ENCODE measurements at regions not wholly inside any gene's neighbourhood (a gene's known extent, or its start where the extent isn't known, plus 50 kb on each side); places are given as distances from the start of the nearest gene placed in this dataset.

GRCh38 chr18:42292654-42293053, 337.6 kb downstream of the PIK3C3 start:
- no peak for DNase-seq (ENCODE audit: low read depth)
- no peak for TF ChIP-seq CTCF (IDR thresholded peaks at IDR 0.05; ENCODE audit: insufficient read depth, low read length, poor library complexity, severe bottlenecking)
- H3K27me3 ChIP-seq (ENCODE audit: control insufficient read depth, insufficient read depth, low read length) = no peaks in the 10 kb centered on the region
- no peaks in the 10 kb centered on the region for H3K36me3 ChIP-seq (ENCODE audit: control insufficient read depth, insufficient read depth, low read length)
- H3K4me3 ChIP-seq (ENCODE audit: low read depth, low read length) = no peak overlapping the region

- Histone ChIP-seq H3K4me3 (ENCODE audit: low read depth, low read length) (no peak overlapping the region), H3K27me3 (ENCODE audit: control insufficient read depth, insufficient read depth, low read length) (no peaks in the 10 kb centered on the region), H3K36me3 (ENCODE audit: control insufficient read depth, insufficient read depth, low read length) (no peaks in the 10 kb centered on the region)
- TF ChIP-seq CTCF (IDR thresholded peaks at IDR 0.05; ENCODE audit: insufficient read depth, low read length, poor library complexity, severe bottlenecking) = no peak
- no peak for DNase-seq (ENCODE audit: low read depth)
Observed at GRCh38 chr18:42296192-42296591, 341.2 kb downstream of the PIK3C3 start.

DNA sequence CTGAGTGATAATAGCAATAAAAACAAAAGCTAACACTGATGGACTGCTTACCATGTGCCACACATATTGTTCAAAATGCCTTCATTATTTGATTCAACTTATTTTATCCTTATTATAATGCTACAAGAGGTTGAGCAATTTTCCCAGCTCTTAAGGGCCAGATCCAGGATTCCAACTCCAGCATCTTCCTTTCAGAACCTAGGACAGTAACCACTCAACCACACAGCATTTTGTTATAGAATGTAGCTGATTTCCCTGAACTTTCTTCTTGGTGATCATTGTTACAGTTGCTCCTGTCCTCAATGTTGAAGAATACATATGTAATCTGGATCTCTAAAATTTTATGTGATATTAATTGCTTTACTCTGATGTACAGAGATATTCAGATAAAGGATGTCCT, 341.7 kb downstream of the PIK3C3 start:
- Histone ChIP-seq H3K36me3 (ENCODE audit: control insufficient read depth, insufficient read depth, low read length) (no peaks in the 10 kb centered on the region), H3K27me3 (ENCODE audit: control insufficient read depth, insufficient read depth, low read length) (no peaks in the 10 kb centered on the region), H3K4me3 (ENCODE audit: low read depth, low read length) (no peak overlapping the region)
- no peak for TF ChIP-seq CTCF (IDR thresholded peaks at IDR 0.05; ENCODE audit: insufficient read depth, low read length, poor library complexity, severe bottlenecking)
- DNase-seq (ENCODE audit: low read depth) = no peak

- peak; percentile 81 for TF ChIP-seq CTCF (IDR thresholded peaks at IDR 0.05; ENCODE audit: insufficient read depth, low read length, poor library complexity, severe bottlenecking)
- DNase-seq (ENCODE audit: low read depth) = no peak
- Histone ChIP-seq H3K4me3 (ENCODE audit: low read depth, low read length) (no peak overlapping the region), H3K36me3 (ENCODE audit: control insufficient read depth, insufficient read depth, low read length) (no peaks in the 10 kb centered on the region), H3K27me3 (ENCODE audit: control insufficient read depth, insufficient read depth, low read length) (no peaks in the 10 kb centered on the region)
Observed at GRCh38 chr18:42298759-42299675, 344.0 kb downstream of the PIK3C3 start.

DNA sequence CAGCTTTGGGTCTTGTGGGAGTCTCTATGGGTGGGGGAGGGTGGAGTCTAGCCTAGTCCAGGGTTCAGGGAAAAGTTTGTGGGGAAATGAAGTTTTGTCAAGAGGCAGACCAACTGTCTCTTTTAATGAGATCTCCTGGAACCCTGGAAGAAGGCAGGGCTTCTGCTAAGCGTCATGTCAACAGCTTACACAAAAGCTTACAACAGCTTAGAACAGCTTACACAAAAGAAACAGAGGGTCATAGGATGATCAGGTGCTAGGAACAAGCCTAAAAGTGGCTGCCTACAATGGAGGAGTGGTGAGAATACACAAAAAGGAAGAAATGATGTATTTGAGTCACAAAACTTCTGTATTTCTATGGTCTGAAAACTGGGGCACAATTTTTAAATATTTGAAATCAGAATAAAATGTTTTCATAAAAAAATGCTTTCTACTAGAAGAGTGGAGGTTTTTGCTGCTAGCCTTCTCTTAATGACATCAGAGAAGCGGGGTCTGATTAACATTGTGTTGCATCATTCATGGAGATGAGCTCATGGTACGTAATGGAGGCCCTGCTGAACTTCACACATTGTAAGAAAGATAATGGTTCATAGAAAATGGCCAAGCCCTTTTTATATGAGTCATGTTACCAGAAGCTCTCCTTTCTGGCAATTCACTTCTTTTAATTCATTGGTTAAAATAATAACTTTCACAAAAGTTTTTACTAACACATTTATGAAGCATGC, 351.0 kb downstream of the PIK3C3 start:
- no peaks in the 10 kb centered on the region for H3K27me3 ChIP-seq (ENCODE audit: control insufficient read depth, insufficient read depth, low read length)
- H3K4me3 ChIP-seq (ENCODE audit: low read depth, low read length) = no peak overlapping the region
- TF ChIP-seq CTCF (IDR thresholded peaks at IDR 0.05; ENCODE audit: insufficient read depth, low read length, poor library complexity, severe bottlenecking) = no peak
- H3K36me3 ChIP-seq (ENCODE audit: control insufficient read depth, insufficient read depth, low read length) = no peaks in the 10 kb centered on the region
- no peak for DNase-seq (ENCODE audit: low read depth)
